IMR-90 (cell line): ENCODE measurements at regions not wholly inside any gene's neighbourhood (a gene's known extent, or its start where the extent isn't known, plus 50 kb on each side); places are given as distances from the start of the nearest gene placed in this dataset.
A peak's percentile ranks its signal among the peaks of the same experiment; 100 is the strongest.

ENCODE experiments used
- ATAC-seq: fragments of 200-7000 bp; cut with Tn5 transposase; 2 replicates; pipeline ENCODE4 v1.9.1; 2020; ENCODE audit warnings: low read depth, mild to moderate bottlenecking, moderate library complexity
- BruUV-seq: library from RNA; stranded (reverse); fragments of 400-500 nt; replicated peaks from 2 replicates; lab custom pipeline; 2021; lab: Mats Ljungman, UMichigan
- CTCF ChIA-PET: fragments of 300-600 bp; formaldehyde crosslinking; extraction: SDS; loops from one replicate; lab custom pipeline; 2021; ENCODE audit warnings: antibody characterized with exemption; lab: Yijun Ruan, JAX
- POLR2A ChIA-PET: fragments of 300-600 bp; sonication (Branson Sonifier 250); formaldehyde crosslinking; loops from one replicate; lab custom pipeline; 2022; ENCODE audit warnings: antibody characterized with exemption; ENCODE audit not compliant: unreplicated experiment; lab: Charles Lee
- DNase-seq: peaks from one replicate; pipeline ENCODE4 v3.0.0; 2013
- H2AFZ ChIP-seq: replicated peaks from 2 replicates; pipeline ENCODE3; 2013; ENCODE audit warnings: low read length, mild to moderate bottlenecking; ENCODE audit not compliant: poor library complexity
- H2AK5ac ChIP-seq: 2 replicates; pipeline ENCODE4 v1.6.1; 2013; ENCODE audit warnings: low read depth, low read length, inconsistent platforms
- H2AK9ac ChIP-seq: replicated peaks from 2 replicates; pipeline ENCODE3; 2013; ENCODE audit warnings: mild to moderate bottlenecking, low read depth, low read length, moderate library complexity; ENCODE audit not compliant: poor library complexity
- H2BK120ac ChIP-seq: 2 replicates; pipeline ENCODE4 v1.6.1; 2013; ENCODE audit warnings: low read depth, low read length, inconsistent platforms
- H2BK15ac ChIP-seq: 3 replicates; pipeline ENCODE4 v1.6.1; 2013; ENCODE audit warnings: low read depth, low read length, inconsistent platforms
- H2BK20ac ChIP-seq: 2 replicates; pipeline ENCODE4 v1.6.1; 2013; ENCODE audit warnings: low read depth, mild to moderate bottlenecking, inconsistent platforms, low read length, moderate library complexity
- H2BK5ac ChIP-seq: 2 replicates; pipeline ENCODE4 v1.6.1; 2013; ENCODE audit warnings: mild to moderate bottlenecking, low read depth, low read length, inconsistent platforms; ENCODE audit not compliant: poor library complexity, severe bottlenecking
- H3K14ac ChIP-seq: replicated peaks from 2 replicates; pipeline ENCODE4 v1.6.1; 2013; ENCODE audit warnings: low read depth, low read length, inconsistent platforms
- H3K18ac ChIP-seq: 2 replicates; pipeline ENCODE4 v1.6.1; 2013; ENCODE audit warnings: low read depth, low read length, control low read depth
- H3K23ac ChIP-seq: 2 replicates; pipeline ENCODE4 v1.6.1; 2013; ENCODE audit warnings: low read depth, low read length, inconsistent platforms
- H3K27ac ChIP-seq: 2 replicates; pipeline ENCODE4 v1.5.1; 2013; ENCODE audit warnings: mild to moderate bottlenecking, control low read depth, low read length; ENCODE audit not compliant: insufficient read depth
- H3K27me3 ChIP-seq: 2 replicates; pipeline ENCODE4 v1.6.1; 2013; ENCODE audit warnings: low read length; ENCODE audit not compliant: control insufficient read depth, insufficient read depth
- H3K36me3 ChIP-seq: 2 replicates; pipeline ENCODE4 v1.6.1; 2013; ENCODE audit warnings: low read length, mixed read lengths; ENCODE audit not compliant: control insufficient read depth, insufficient read depth
- H3K4ac ChIP-seq: 2 replicates; pipeline ENCODE4 v1.6.1; 2013; ENCODE audit warnings: low read depth, low read length, inconsistent platforms
- H3K4me1 ChIP-seq: 2 replicates; pipeline ENCODE4 v1.6.1; 2013; ENCODE audit warnings: low read length, mixed read lengths; ENCODE audit not compliant: control insufficient read depth, insufficient read depth
- H3K4me2 ChIP-seq: 2 replicates; pipeline ENCODE4 v1.6.1; 2013; ENCODE audit warnings: low read depth, mild to moderate bottlenecking, control low read depth, low read length, moderate library complexity
- H3K4me3 ChIP-seq: 2 replicates; pipeline ENCODE4 v1.5.1; 2013; ENCODE audit warnings: low read depth, mild to moderate bottlenecking, control low read depth, low read length, moderate library complexity; ENCODE audit not compliant: insufficient read depth
- H3K56ac ChIP-seq: 2 replicates; pipeline ENCODE4 v1.6.1; 2013; ENCODE audit warnings: low read length, inconsistent platforms; ENCODE audit not compliant: insufficient read depth; ENCODE audit errors: extremely low read depth
- H3K79me1 ChIP-seq, 2 experiments: 2 replicates each; pipeline ENCODE4 v1.6.1; 2013; ENCODE audit warnings: low read length in 2 of 2, inconsistent platforms in 1 of 2, low read depth in 1 of 2
- H3K9ac ChIP-seq: 2 replicates; pipeline ENCODE4 v1.6.1; 2013; ENCODE audit warnings: low read depth, low read length, control low read depth
- H3K9me1 ChIP-seq: 2 replicates; pipeline ENCODE4 v1.6.1; 2013; ENCODE audit warnings: low read length, inconsistent platforms; ENCODE audit not compliant: insufficient read depth
- H3K9me3 ChIP-seq: 2 replicates; pipeline ENCODE4 v1.6.1; 2013; ENCODE audit warnings: low read length; ENCODE audit not compliant: control insufficient read depth, insufficient read depth
- H4K20me1 ChIP-seq: 2 replicates; pipeline ENCODE4 v1.6.1; 2013; ENCODE audit warnings: low read length, inconsistent platforms; ENCODE audit not compliant: insufficient read depth
- H4K5ac ChIP-seq: 2 replicates; pipeline ENCODE4 v1.6.1; 2013; ENCODE audit warnings: mild to moderate bottlenecking, low read depth, low read length, control low read depth
- H4K8ac ChIP-seq, 2 experiments: 2 replicates each; pipeline ENCODE4 v1.6.1; 2013; ENCODE audit warnings: low read depth in 2 of 2, low read length in 2 of 2, control low read depth in 1 of 2, inconsistent platforms in 1 of 2
- H4K91ac ChIP-seq: 2 replicates; pipeline ENCODE4 v1.6.1; 2013; ENCODE audit warnings: low read depth, low read length, inconsistent platforms; ENCODE audit not compliant: insufficient read depth
- BHLHE40 ChIP-seq: fragments of 150-350 bp; IDR thresholded peaks from 2 replicates; pipeline ENCODE4 v1.6.1; 2016; ENCODE audit warnings: mild to moderate bottlenecking, low read depth, low read length
- CEBPB ChIP-seq: IDR thresholded peaks from 2 replicates; pipeline ENCODE4 v1.6.1; 2012; ENCODE audit warnings: low read depth, low read length, improper control_type of control experiment
- CHD1 ChIP-seq: IDR thresholded peaks from 2 replicates; pipeline ENCODE4 v1.6.1; 2012; ENCODE audit warnings: low read depth, low read length, improper control_type of control experiment
- CTCF ChIP-seq: conservative IDR thresholded peaks from 2 replicates; pipeline ENCODE4 v1.5.1; 2012; ENCODE audit warnings: mild to moderate bottlenecking, low read depth, low read length, improper control_type of control experiment
- ELK1 ChIP-seq: fragments of 150-350 bp; IDR thresholded peaks from 2 replicates; pipeline ENCODE4 v1.6.1; 2016; ENCODE audit warnings: low read depth, mild to moderate bottlenecking, low read length, moderate library complexity, borderline replicate concordance
- FOS ChIP-seq: fragments of 150-350 bp; IDR thresholded peaks from 2 replicates; pipeline ENCODE4 v1.6.1; 2016; ENCODE audit warnings: low read depth, low read length
- MAFK ChIP-seq: IDR thresholded peaks from 2 replicates; pipeline ENCODE4 v1.6.1; 2012; ENCODE audit warnings: low read depth, low read length, improper control_type of control experiment
- MAZ ChIP-seq: IDR thresholded peaks from 2 replicates; pipeline ENCODE4 v1.6.1; 2012; ENCODE audit warnings: low read depth, mild to moderate bottlenecking, low read length, improper control_type of control experiment, moderate library complexity, borderline replicate concordance
- MXI1 ChIP-seq: IDR thresholded peaks from 2 replicates; pipeline ENCODE4 v1.6.1; 2012; ENCODE audit warnings: low read depth, mild to moderate bottlenecking, low read length, moderate library complexity, borderline replicate concordance
- NFE2L2 ChIP-seq: fragments of 150-350 bp; IDR thresholded peaks from 2 replicates; pipeline ENCODE4 v1.6.1; 2016; ENCODE audit warnings: low read depth, mild to moderate bottlenecking, low read length
- RAD21 ChIP-seq: IDR thresholded peaks from 2 replicates; pipeline ENCODE4 v1.6.1; 2012; ENCODE audit warnings: low read length, improper control_type of control experiment
- RCOR1 ChIP-seq: IDR thresholded peaks from 2 replicates; pipeline ENCODE4 v1.6.1; 2012; ENCODE audit warnings: mild to moderate bottlenecking, low read length, improper control_type of control experiment; ENCODE audit not compliant: insufficient replicate concordance
- RFX5 ChIP-seq: IDR thresholded peaks from 2 replicates; pipeline ENCODE4 v1.8.0; 2012; ENCODE audit warnings: low read depth, mild to moderate bottlenecking, low read length, moderate library complexity
- SMC3 ChIP-seq: fragments of 150-350 bp; IDR thresholded peaks from 2 replicates; pipeline ENCODE4 v1.6.1; 2016; ENCODE audit warnings: low read depth, mild to moderate bottlenecking, antibody characterized with exemption, low read length, moderate library complexity
- USF2 ChIP-seq: fragments of 150-350 bp; IDR thresholded peaks from 2 replicates; pipeline ENCODE4 v1.6.1; 2017; ENCODE audit warnings: mild to moderate bottlenecking, antibody characterized with exemption, low read length, low read depth
- WGBS, 2 experiments: methylation state at CpG; one replicate each; pipeline versions ENCODE4 v1.1.5 to v1.1.7; 2013; ENCODE audit warnings: missing lambda C conversion rate in 2 of 2; ENCODE audit not compliant: insufficient read length in 1 of 2; ENCODE audit errors: extremely low coverage in 2 of 2; 5-methylcytosine and 5-hydroxymethylcytosine counted together
- dilution Hi-C: fragments of 300-500 bp; cut with HindIII; formaldehyde crosslinking; loops from one replicate; pipeline ENCODE4 v1.14.3; 2018; ENCODE audit warnings: low sequenced_read_pairs; ENCODE audit not compliant: unreplicated experiment
- in situ Hi-C: fragments of 300-500 bp; cut with MboI; formaldehyde crosslinking; loops from 3 replicates; pipeline ENCODE4 v1.14.3; 2019; ENCODE audit warnings: low sequenced_read_pairs, inconsistent platforms, mixed read lengths
- intact Hi-C: fragments of 100-400 bp; cut with micrococcal nuclease; formaldehyde crosslinking; loops from 2 replicates; pipeline ENCODE4 v1.10.0; 2022

GRCh38 chr1:199854686-199855321 lies 172.7 kb upstream of the NR5A2 start:
- H3K9me1 ChIP-seq, result no peaks in the 10 kb centered on the region
- H3K27me3 ChIP-seq, result no peaks in the 10 kb centered on the region
- dilution Hi-C loops (no loop called here), in situ Hi-C loops (no loop called here), intact Hi-C loops (no loop called here)
- H3K4me1 ChIP-seq, result peaks cover 3% of the 10 kb centered on the region; the same call in 1 of the 2 replicates
- peak overlapping the region; percentile 70 for H2BK5ac ChIP-seq
- no peak overlapping the region; the same call in 1 of the 2 replicates for H3K4me2 ChIP-seq
- H2BK20ac ChIP-seq, result peak overlapping the region; percentile 64
- H3K18ac ChIP-seq, result peak overlapping the region; percentile 29; the same call in 1 of the 2 replicates
- no peak overlapping the region for H3K9ac ChIP-seq
- ChIA-PET POLR2A (no interaction called here), CTCF (no interaction called here)
- WGBS, 2 experiments, result no CpG with 5 or more reads among the region's 3 CpGs
- peak overlapping the region; percentile 61 to 63; a peak in 3 of 4 replicates for H4K8ac ChIP-seq
- no peak overlapping the region for H2AK9ac ChIP-seq
- DNase-seq (no peak), ATAC-seq (no peak)
- H4K20me1 ChIP-seq, result no peaks in the 10 kb centered on the region
- H2BK15ac ChIP-seq, result 0 out of 3 replicates have a peak overlapping the region, but pooled peaks have one; percentile 42
- H4K91ac ChIP-seq, result 0 out of 2 replicates have a peak overlapping the region, but pooled peaks have one; percentile 28
- no peak overlapping the region for H3K23ac ChIP-seq
- no peaks in the 10 kb centered on the region for H3K9me3 ChIP-seq
- H2BK120ac ChIP-seq, result peak overlapping the region; percentile 80; the same call in 1 of the 2 replicates
- 0 out of 2 replicates have a peak overlapping the region, but pooled peaks have one; percentile 63 for H4K5ac ChIP-seq
- no peak overlapping the region for H3K4me3 ChIP-seq
- H3K36me3 ChIP-seq, result no peaks in the 10 kb centered on the region
- H3K4ac ChIP-seq, result peak overlapping the region; percentile 62; the same call in 1 of the 2 replicates
- no peaks in the 10 kb centered on the region for H3K79me1 ChIP-seq
- peak overlapping the region; percentile 43; the same call in 1 of the 2 replicates for H3K14ac ChIP-seq
- 0 out of 2 replicates have a peak overlapping the region, but pooled peaks have one; percentile 36 for H2AK5ac ChIP-seq
- H3K56ac ChIP-seq, result peak overlapping the region; percentile 46
- BruUV-seq, result no TSS peak
- no peak overlapping the region for H2AFZ ChIP-seq
- H3K27ac ChIP-seq, result no peak overlapping the region
- TF ChIP-seq MAFK (no peak), FOS (no peak), SMC3 (no peak), CTCF (no peak), CHD1 (no peak), ELK1 (no peak), BHLHE40 (no peak), CEBPB (no peak), USF2 (no peak), NFE2L2 (no peak), MAZ (no peak), RAD21 (no peak), RCOR1 (no peak), MXI1 (no peak), RFX5 (no peak)
